Transverse colon (tissue), 4 donors: ENCODE measurements at regions not wholly inside any gene's neighbourhood (a gene's known extent, or its start where the extent isn't known, plus 50 kb on each side); places are given as distances from the start of the nearest gene placed in this dataset.

Experiments
- DNase-seq: peaks from one replicate; pipeline ENCODE4 v3.0.0-alpha.2; 2019
- H3K27ac ChIP-seq, 4 donors: fragments of 200-600 bp; sonication (generic); 2 replicates each; pipeline ENCODE4 v1.5.1; 2016 to 2018; ENCODE audit warnings: inconsistent platforms in 4 of 4
- H3K27me3 ChIP-seq: fragments of 200-600 bp; sonication (generic); 2 replicates; pipeline ENCODE4 v1.5.1; 2017; ENCODE audit warnings: inconsistent platforms
- H3K36me3 ChIP-seq, 4 donors: fragments of 200-600 bp; sonication (generic); 2 replicates each; pipeline ENCODE4 v1.5.1; 2017 to 2019; ENCODE audit warnings: inconsistent platforms in 4 of 4
- H3K4me1 ChIP-seq, 4 donors: fragments of 200-600 bp; sonication (generic); 2 replicates each; pipeline ENCODE4 v1.5.1; 2017 to 2020; ENCODE audit warnings: inconsistent platforms in 4 of 4
- H3K4me3 ChIP-seq, 4 donors: fragments of 200-600 bp; sonication (generic); 1 replicate in 1 of 4; 2 replicates in 3 of 4; pipeline versions ENCODE4 v1.5.1 to v1.6.1; 2017 to 2019; ENCODE audit warnings: inconsistent platforms in 4 of 4
- H3K9me3 ChIP-seq, 2 donors: fragments of 200-600 bp; sonication (generic); 2 replicates each; pipeline ENCODE4 v1.5.1; 2017 to 2019; ENCODE audit warnings: inconsistent platforms in 2 of 2
- EP300 ChIP-seq: sonication (generic); formaldehyde crosslinking; IDR thresholded peaks from one replicate; pipeline ENCODE4 v1.6.1; 2017; ENCODE audit warnings: antibody characterized with exemption, low read depth
- POLR2A ChIP-seq: fragments of 450-650 bp; IDR thresholded peaks from one replicate; pipeline ENCODE4 v1.6.1; 2016; ENCODE audit warnings: antibody characterized with exemption, mild to moderate bottlenecking, moderate library complexity
- POLR2AphosphoS5 ChIP-seq, 3 donors: sonication (generic); formaldehyde crosslinking; IDR thresholded peaks; one replicate each; pipeline ENCODE4 v1.6.1; 2016; ENCODE audit warnings: antibody characterized with exemption in 3 of 3
- WGBS, 2 donors: methylation state at CpG; one replicate each; pipeline ENCODE4 v1.1.5; 2018; ENCODE audit warnings: low coverage in 1 of 2; 5-methylcytosine and 5-hydroxymethylcytosine counted together
- in situ Hi-C, 4 donors: fragments of 200-750 bp; cut with MboI; loops; one replicate each; pipeline versions ENCODE4 v1.15.0 to v1.15.1; 2017; ENCODE audit warnings: low sequenced_read_pairs in 3 of 4, low pct_ligation_motif_present in 1 of 4, low pct_unique_long_range_greater_than_20kb in 1 of 4
- intact Hi-C: fragments of 100-400 bp; cut with DNase I; formaldehyde crosslinking; loops from one replicate; pipeline ENCODE4 v1.15.1; 2023; ENCODE audit warnings: low total_unique reads
- TF ChIP-seq, protein P1 (sequence below), 5 experiments: fragments of 200-600 bp in 3 of 5; fragments of 450-650 bp in 2 of 5; sonication (generic) in 3 of 5; IDR thresholded peaks; 1 replicate in 2 of 5; 2 replicates in 3 of 5; pipeline ENCODE4 v1.5.1; 2016 to 2017; ENCODE audit warnings: antibody characterized with exemption in 5 of 5, inconsistent platforms in 3 of 5, mild to moderate bottlenecking in 2 of 5, moderate library complexity in 1 of 5

DNA sequence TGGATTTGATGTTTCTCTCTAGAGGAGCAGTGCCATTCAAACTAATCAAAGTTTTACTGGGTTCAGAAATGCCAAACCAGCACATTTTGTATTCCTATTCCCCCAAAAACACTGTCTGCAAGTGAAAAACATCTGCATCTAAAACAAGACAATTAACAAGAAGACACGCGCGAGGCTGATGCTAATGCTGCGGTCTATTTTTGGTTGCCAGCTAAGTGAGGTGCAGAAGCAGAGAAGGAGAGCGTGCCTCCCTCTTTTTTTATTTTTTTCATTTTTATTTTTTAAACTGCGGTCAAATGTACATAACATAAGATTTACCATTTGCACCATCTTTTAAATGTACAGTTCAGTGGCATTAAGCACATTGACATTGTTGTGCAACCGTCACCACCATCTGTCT, 641.1 kb downstream of the DHX35 start:
- Histone ChIP-seq H3K27ac (no peak overlapping the region), H3K36me3 (no peaks in the 10 kb centered on the region), H3K27me3 (no peaks in the 10 kb centered on the region), H3K9me3 (no peaks in the 10 kb centered on the region), H3K4me3 (no peak overlapping the region), H3K4me1 (no peaks in the 10 kb centered on the region)
- intact Hi-C loops (no loop called here), in situ Hi-C loops (no loop called here)
- no peak for DNase-seq
- TF ChIP-seq EP300 (no peak), POLR2A (no peak), POLR2AphosphoS5 (IDR thresholded peaks at IDR 0.05) (no peak)
- 92% methylated on average over 7 of the region's 7 CpGs for WGBS, 2 donors

DNA sequence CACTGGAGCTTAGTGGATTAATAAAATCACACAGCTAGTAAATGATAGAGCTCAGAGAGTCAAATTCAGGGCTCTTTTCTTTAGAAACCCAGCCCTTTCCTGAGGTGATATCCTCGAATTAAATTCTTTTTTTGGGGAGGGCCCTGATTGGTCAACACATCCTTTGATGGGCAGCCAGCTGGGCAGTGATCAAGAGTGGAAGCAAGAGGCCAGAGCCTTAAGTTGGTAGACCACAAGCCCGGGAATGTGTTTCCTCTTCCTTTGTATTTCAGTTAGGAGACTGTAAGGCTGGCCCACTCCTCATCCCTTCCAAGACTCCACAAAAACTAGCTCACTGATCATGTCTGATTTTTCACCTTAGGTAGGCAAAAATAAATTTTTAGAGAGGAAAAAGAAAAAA, 640.5 kb downstream of the DHX35 start:
- no peak for DNase-seq
- H3K27ac ChIP-seq, result no peak overlapping the region
- in situ Hi-C loops (no loop called here), intact Hi-C loops (no loop called here)
- no peaks in the 10 kb centered on the region for H3K36me3 ChIP-seq
- H3K9me3 ChIP-seq, result no peaks in the 10 kb centered on the region
- H3K4me1 ChIP-seq, result no peaks in the 10 kb centered on the region
- no peak overlapping the region for H3K4me3 ChIP-seq
- no peaks in the 10 kb centered on the region for H3K27me3 ChIP-seq
- WGBS, 2 donors, result 50 to 63% methylated on average over 1 to 2 of the region's 2 CpGs
- TF ChIP-seq POLR2A (no peak), EP300 (no peak), POLR2AphosphoS5 (IDR thresholded peaks at IDR 0.05) (no peak)
- TF ChIP-seq, protein P1, sequence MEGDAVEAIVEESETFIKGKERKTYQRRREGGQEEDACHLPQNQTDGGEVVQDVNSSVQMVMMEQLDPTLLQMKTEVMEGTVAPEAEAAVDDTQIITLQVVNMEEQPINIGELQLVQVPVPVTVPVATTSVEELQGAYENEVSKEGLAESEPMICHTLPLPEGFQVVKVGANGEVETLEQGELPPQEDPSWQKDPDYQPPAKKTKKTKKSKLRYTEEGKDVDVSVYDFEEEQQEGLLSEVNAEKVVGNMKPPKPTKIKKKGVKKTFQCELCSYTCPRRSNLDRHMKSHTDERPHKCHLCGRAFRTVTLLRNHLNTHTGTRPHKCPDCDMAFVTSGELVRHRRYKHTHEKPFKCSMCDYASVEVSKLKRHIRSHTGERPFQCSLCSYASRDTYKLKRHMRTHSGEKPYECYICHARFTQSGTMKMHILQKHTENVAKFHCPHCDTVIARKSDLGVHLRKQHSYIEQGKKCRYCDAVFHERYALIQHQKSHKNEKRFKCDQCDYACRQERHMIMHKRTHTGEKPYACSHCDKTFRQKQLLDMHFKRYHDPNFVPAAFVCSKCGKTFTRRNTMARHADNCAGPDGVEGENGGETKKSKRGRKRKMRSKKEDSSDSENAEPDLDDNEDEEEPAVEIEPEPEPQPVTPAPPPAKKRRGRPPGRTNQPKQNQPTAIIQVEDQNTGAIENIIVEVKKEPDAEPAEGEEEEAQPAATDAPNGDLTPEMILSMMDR (IDR thresholded peaks at IDR 0.05), result no peak

DNA sequence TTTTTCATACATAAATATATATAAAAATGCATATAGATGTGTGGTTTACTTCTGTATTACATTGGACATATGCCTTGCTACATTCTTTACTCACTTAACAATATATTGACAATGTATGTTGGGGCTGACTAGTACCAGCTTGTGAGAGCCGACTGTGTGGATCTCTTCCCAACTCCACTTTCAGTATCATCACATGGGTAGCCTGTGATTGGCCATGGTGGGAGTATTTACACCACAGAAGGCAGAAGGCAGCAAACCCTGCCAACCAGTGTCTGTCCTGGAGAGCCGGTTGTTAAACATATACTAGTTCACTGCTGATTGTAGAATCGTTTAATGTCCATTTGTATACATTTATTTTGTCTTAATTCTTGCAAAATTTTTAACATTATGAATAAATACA, 638.7 kb downstream of the DHX35 start:
- WGBS, 2 donors, result 66 to 74% methylated on average over 3 of the region's 3 CpGs
- in situ Hi-C loops, result no loop called here
- H3K4me1 ChIP-seq, result no peaks in the 10 kb centered on the region
- H3K36me3 ChIP-seq, result no peaks in the 10 kb centered on the region
- H3K27me3 ChIP-seq, result no peaks in the 10 kb centered on the region
- H3K9me3 ChIP-seq, result no peaks in the 10 kb centered on the region
- intact Hi-C loops, result no loop called here
- H3K27ac ChIP-seq, result no peak overlapping the region
- TF ChIP-seq POLR2AphosphoS5 (IDR thresholded peaks at IDR 0.05), result no peak
- TF ChIP-seq, protein P1 (IDR thresholded peaks at IDR 0.05), result no peak
- TF ChIP-seq POLR2A, result no peak
- no peak for TF ChIP-seq EP300
- no peak overlapping the region for H3K4me3 ChIP-seq
- DNase-seq, result no peak

DNA sequence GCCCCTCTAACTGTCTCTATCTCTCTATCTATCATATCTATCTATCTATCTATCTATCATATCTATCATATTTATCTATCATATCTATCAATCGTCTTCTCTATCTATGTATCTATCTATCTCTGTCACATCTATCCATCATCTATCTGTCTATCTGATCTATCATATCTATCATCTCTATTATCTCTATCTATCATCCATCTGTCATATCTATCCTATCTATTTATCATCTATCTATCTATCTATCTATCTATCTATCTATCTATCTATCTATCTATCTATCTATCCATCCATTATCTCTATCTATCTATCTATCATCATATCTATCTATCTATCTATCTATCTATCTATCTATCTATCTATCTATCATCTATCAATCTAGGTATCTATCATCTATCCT, 638.0 kb downstream of the DHX35 start:
- H3K27me3 ChIP-seq, result no peaks in the 10 kb centered on the region
- WGBS, 2 donors, result 68 to 88% methylated on average over 1 of the region's 1 CpG
- H3K9me3 ChIP-seq, result no peaks in the 10 kb centered on the region
- TF ChIP-seq EP300, result no peak
- TF ChIP-seq, protein P1 (IDR thresholded peaks at IDR 0.05), result no peak
- TF ChIP-seq POLR2AphosphoS5 (IDR thresholded peaks at IDR 0.05), result no peak
- TF ChIP-seq POLR2A, result no peak
- H3K27ac ChIP-seq, result no peak overlapping the region
- no peak for DNase-seq
- H3K4me1 ChIP-seq, result no peaks in the 10 kb centered on the region
- intact Hi-C loops, result no loop called here
- no peak overlapping the region for H3K4me3 ChIP-seq
- no peaks in the 10 kb centered on the region for H3K36me3 ChIP-seq
- in situ Hi-C loops, result no loop called here

DNA sequence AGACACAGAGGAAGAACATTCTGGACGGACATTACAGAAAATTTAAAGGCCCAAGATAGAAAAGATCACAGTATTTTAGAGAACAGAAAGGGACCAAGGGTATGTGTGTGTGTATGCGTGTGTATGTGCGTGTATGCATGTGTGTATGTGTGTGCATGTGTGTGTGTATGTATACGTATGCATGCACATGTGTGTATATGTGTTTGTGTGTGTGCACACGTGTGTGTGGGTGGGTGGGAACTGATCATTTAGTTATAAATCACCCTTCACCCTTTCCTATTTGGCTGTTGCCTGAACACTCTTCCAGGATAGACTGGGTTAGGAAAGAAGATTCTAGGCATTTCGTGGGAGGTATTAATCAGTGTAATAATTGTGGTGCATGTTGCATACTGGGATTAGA, 634.4 kb downstream of the DHX35 start:
- TF ChIP-seq, protein P1 (IDR thresholded peaks at IDR 0.05), result no peak
- TF ChIP-seq EP300 (no peak), POLR2A (no peak), POLR2AphosphoS5 (IDR thresholded peaks at IDR 0.05) (no peak)
- Histone ChIP-seq H3K27ac (no peak overlapping the region), H3K4me3 (no peak overlapping the region), H3K4me1 (no peaks in the 10 kb centered on the region), H3K27me3 (no peaks in the 10 kb centered on the region), H3K36me3 (no peaks in the 10 kb centered on the region), H3K9me3 (no peaks in the 10 kb centered on the region)
- WGBS, 2 donors, result 73 to 75% methylated on average over 6 of the region's 6 CpGs
- no peak for DNase-seq
- intact Hi-C loops, result no loop called here
- in situ Hi-C loops, result no loop called here
